Hepatic stellate cell (primary cell): ENCODE measurements at regions not wholly inside any gene's neighbourhood (a gene's known extent, or its start where the extent isn't known, plus 50 kb on each side); places are given as distances from the start of the nearest gene placed in this dataset.
"Not testable (repeated sequence)": the region's sequence is repeated elsewhere in the genome, so short reads cannot be mapped to it uniquely, and the experiment has no call there.

ENCODE experiments used
- DNase-seq: peaks from one replicate; pipeline ENCODE4 v3.0.0; 2011; ENCODE audit warnings: low spot score

DNA sequence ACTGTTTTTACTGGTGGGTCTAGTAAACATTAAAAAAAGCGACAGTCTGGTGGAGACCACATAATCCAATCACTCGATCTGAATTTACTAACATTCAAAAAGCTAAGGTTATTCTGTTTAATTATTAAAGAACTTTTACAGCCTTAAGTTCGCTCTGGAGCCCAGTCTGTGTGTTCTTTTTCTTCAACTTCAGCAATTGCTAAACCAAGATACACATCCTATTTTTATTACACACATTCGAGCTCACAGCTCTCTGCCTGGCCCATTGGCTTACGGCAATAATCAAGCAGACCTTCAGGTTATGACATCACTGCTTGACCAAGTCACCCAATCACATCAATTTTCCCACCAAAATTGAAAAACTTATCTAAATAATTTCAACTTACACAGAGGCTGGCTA lies 57.4 kb upstream of the PRSS16 start:
- DNase-seq: no peak

DNA sequence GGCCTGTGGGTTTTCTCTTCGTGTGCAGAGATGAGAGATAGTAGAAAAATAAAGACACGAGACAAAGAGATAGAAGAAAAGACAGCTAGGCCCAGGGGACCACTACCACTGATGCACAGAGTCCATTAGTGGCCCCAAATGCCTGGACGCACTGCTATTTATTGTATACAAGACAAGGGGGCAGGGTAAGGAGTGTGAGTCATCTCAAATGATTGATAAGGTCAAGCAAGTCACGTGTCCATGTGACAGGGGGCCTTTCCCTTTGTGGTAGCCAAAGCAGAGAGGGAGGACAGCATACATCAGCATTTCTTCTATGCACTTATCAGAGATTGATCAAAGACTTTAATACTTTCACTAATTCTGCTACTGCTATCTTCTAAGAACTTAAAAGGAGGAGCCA lies 53.0 kb upstream of the PRSS16 start:
- DNase-seq: not testable (repeated sequence)

DNA sequence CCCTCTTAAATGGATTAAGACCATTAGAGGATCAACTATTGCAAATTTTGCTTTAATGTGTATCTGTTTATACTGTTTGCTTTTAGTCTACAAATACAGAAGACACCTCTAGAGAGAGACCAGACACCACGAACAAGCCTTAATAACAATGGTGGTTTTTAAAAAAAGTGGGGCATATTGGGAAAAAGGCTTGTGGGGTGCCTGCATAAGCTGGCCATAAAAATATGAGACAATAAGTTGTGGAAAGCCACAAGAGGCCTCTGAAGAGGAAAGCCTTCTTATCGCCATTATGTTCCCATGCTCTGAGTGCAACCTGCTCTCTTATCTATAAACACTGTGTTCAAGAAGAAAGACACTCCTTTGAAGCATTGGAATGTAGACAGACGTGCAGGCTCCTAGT lies 52.0 kb upstream of the PRSS16 start:
- DNase-seq: not testable (repeated sequence)
